ENCODE measurements at regions not wholly inside any gene's neighbourhood (a gene's known extent, or its start where the extent isn't known, plus 50 kb on each side); places are given as distances from the start of the nearest gene placed in this dataset.

DNA sequence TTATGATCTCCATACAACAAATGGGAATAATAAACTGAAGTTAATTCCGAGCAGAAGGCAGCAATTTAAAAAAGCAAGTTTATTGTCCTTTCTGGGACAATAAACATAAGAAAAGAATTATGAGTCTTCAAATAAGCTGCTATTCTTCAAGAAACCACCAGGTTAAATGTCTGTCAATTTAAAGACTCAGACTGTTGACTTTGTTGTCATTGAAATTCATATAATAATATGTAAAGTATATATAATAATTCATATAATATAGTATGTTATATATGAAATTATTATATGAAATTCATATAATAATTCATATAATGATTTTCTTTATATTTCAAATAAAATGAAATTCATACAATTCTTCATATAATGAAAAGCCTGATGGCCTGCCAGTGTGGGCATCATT lies 497.5 kb upstream of the RGMB start:
- no peak for DNase-seq (ENCODE audit: low spot score)
- Histone ChIP-seq H3K36me3 (no peaks in the 10 kb centered on the region), H3K9me3 (no peaks in the 10 kb centered on the region), H3K4me3 (no peak overlapping the region), H3K27me3 (no peaks in the 10 kb centered on the region), H3K4me1 (no peaks in the 10 kb centered on the region), H3K27ac (no peak overlapping the region)
- no peak for TF ChIP-seq CTCF (IDR thresholded peaks at IDR 0.05)

GRCh38 chr5:98282521-98282920 lies 490.9 kb upstream of the RGMB start:
- H3K9me3 ChIP-seq, result no peaks in the 10 kb centered on the region
- no peak for DNase-seq (ENCODE audit: low spot score)
- no peak overlapping the region for H3K27ac ChIP-seq
- no peak overlapping the region for H3K4me3 ChIP-seq
- H3K27me3 ChIP-seq, result no peaks in the 10 kb centered on the region
- no peak for TF ChIP-seq CTCF (IDR thresholded peaks at IDR 0.05)
- no peaks in the 10 kb centered on the region for H3K4me1 ChIP-seq
- H3K36me3 ChIP-seq, result no peaks in the 10 kb centered on the region

DNA sequence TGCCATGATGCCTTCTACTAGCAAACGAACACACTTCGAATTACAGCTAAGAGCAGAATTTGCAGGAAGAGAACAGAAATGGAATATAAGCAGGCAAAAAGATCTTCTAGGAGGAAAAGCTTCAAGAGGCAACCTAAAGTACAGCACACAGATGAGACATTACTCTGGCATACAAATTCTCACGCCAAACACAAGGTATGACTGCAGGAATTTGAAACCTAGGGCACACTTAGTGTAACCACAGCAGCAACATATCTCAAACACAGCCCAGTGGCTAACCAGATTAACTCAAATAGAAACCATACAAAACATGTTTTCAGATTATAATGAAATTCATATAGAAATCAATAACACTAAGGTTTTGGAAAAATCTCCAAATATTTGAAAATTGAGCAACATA lies 481.0 kb upstream of the RGMB start:
- no peak for DNase-seq (ENCODE audit: low spot score)
- H3K9me3 ChIP-seq, result no peaks in the 10 kb centered on the region
- H3K27me3 ChIP-seq, result no peaks in the 10 kb centered on the region
- H3K27ac ChIP-seq, result no peak overlapping the region
- H3K4me3 ChIP-seq, result no peak overlapping the region
- TF ChIP-seq CTCF (IDR thresholded peaks at IDR 0.05), result no peak
- H3K4me1 ChIP-seq, result no peaks in the 10 kb centered on the region
- H3K36me3 ChIP-seq, result no peaks in the 10 kb centered on the region

DNA sequence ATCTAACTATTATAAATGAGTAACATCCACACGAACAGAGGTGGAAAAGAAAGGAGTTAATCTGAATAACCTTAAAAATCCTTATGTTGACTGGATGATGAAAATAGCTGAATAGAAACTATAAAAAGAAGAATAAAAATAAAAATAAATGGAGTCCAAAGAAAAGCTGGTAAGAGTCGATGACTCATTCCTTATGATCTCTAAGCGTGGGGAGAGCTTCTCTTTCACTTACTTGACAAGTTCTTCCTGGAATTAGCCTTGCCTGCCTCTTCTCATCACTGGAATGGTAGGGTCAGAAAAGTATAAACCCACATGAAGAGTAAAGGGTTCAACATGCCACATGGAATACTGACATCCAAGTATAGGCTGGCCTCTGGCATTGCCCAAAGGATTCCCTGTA lies 477.0 kb upstream of the RGMB start:
- no peaks in the 10 kb centered on the region for H3K9me3 ChIP-seq
- TF ChIP-seq CTCF (IDR thresholded peaks at IDR 0.05), result no peak
- H3K27ac ChIP-seq, result no peak overlapping the region
- H3K4me3 ChIP-seq, result no peak overlapping the region
- no peak for DNase-seq (ENCODE audit: low spot score)
- H3K36me3 ChIP-seq, result no peaks in the 10 kb centered on the region
- no peaks in the 10 kb centered on the region for H3K27me3 ChIP-seq
- no peaks in the 10 kb centered on the region for H3K4me1 ChIP-seq

- Histone ChIP-seq H3K4me3 (no peak overlapping the region), H3K4me1 (no peaks in the 10 kb centered on the region), H3K27ac (no peak overlapping the region), H3K27me3 (no peaks in the 10 kb centered on the region), H3K36me3 (no peaks in the 10 kb centered on the region), H3K9me3 (no peaks in the 10 kb centered on the region)
- no peak for DNase-seq (ENCODE audit: low spot score)
- TF ChIP-seq CTCF (IDR thresholded peaks at IDR 0.05), result no peak
Measured at GRCh38 chr5:98299435-98299834, 474.0 kb upstream of the RGMB start.

DNA sequence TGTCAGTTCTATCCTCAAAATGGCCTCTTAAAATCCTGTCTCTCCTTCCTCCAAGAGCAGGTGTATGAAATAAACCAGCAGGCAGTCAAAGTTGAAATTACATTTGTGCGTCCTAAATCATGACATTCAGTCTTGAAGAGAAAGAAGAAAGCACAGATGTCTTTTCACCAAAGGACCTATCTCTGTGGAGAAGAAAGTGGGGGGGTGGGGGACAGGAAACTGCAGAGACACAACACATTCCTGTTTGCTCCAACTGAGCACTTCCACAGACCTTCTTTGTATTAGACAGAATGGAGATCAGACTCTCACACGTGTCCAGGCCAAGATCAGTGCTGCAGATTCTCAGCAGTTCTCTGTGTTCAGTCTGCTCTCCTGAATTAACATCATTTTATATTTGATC lies 471.9 kb upstream of the RGMB start:
- H3K4me3 ChIP-seq, result no peak overlapping the region
- no peaks in the 10 kb centered on the region for H3K9me3 ChIP-seq

More for the DNA sequence above, 471.9 kb upstream of the RGMB start:
- H3K27ac ChIP-seq, result no peak overlapping the region
- DNase-seq (ENCODE audit: low spot score), result no peak
- no peaks in the 10 kb centered on the region for H3K27me3 ChIP-seq
- no peaks in the 10 kb centered on the region for H3K4me1 ChIP-seq
- no peaks in the 10 kb centered on the region for H3K36me3 ChIP-seq
- no peak for TF ChIP-seq CTCF (IDR thresholded peaks at IDR 0.05)
